Tibial nerve (tissue), 3 donors: ENCODE measurements at regions not wholly inside any gene's neighbourhood (a gene's known extent, or its start where the extent isn't known, plus 50 kb on each side); places are given as distances from the start of the nearest gene placed in this dataset.

ENCODE experiments used
- POLR2A ChIP-seq, 2 donors: fragments of 450-650 bp; IDR thresholded peaks; one replicate each; pipeline ENCODE4 v1.6.1; 2017; ENCODE audit warnings: antibody characterized with exemption in 2 of 2, mild to moderate bottlenecking in 2 of 2, moderate library complexity in 2 of 2
- TF ChIP-seq, protein P1 (sequence below), 5 experiments: fragments of 200-600 bp in 3 of 5; fragments of 450-650 bp in 2 of 5; sonication (generic) in 3 of 5; IDR thresholded peaks; one replicate each; pipeline ENCODE4 v1.5.1; 2016 to 2019; ENCODE audit warnings: antibody characterized with exemption in 5 of 5, mild to moderate bottlenecking in 3 of 5, moderate library complexity in 2 of 5

DNA sequence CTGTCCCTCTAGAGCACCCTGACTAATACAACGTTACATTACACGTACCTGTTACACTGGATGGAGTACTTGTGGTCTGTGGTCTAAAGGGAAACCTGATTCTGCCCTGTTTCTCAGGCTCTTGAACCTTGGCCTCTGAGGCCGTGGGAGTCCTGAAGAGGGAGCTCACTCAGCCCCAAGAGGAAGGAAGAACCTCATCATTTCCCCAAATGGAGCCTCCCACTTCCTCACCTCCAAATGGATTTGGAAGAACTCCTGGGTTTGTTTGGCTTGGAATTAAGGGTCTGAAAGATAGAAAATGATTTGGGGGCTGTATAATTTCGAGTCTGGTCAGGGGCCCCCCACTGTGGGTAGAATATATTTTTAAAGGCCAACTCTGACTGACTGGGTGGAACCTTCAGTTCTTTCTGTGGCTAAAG, 200.2 kb downstream of the SEMA6A start:
- TF ChIP-seq, protein P1, sequence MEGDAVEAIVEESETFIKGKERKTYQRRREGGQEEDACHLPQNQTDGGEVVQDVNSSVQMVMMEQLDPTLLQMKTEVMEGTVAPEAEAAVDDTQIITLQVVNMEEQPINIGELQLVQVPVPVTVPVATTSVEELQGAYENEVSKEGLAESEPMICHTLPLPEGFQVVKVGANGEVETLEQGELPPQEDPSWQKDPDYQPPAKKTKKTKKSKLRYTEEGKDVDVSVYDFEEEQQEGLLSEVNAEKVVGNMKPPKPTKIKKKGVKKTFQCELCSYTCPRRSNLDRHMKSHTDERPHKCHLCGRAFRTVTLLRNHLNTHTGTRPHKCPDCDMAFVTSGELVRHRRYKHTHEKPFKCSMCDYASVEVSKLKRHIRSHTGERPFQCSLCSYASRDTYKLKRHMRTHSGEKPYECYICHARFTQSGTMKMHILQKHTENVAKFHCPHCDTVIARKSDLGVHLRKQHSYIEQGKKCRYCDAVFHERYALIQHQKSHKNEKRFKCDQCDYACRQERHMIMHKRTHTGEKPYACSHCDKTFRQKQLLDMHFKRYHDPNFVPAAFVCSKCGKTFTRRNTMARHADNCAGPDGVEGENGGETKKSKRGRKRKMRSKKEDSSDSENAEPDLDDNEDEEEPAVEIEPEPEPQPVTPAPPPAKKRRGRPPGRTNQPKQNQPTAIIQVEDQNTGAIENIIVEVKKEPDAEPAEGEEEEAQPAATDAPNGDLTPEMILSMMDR (IDR thresholded peaks at IDR 0.05) = no peak
- TF ChIP-seq POLR2A (IDR thresholded peaks at IDR 0.05) = no peak
